ENCODE measurements at regions not wholly inside any gene's neighbourhood (a gene's known extent, or its start where the extent isn't known, plus 50 kb on each side); places are given as distances from the start of the nearest gene placed in this dataset.

DNA sequence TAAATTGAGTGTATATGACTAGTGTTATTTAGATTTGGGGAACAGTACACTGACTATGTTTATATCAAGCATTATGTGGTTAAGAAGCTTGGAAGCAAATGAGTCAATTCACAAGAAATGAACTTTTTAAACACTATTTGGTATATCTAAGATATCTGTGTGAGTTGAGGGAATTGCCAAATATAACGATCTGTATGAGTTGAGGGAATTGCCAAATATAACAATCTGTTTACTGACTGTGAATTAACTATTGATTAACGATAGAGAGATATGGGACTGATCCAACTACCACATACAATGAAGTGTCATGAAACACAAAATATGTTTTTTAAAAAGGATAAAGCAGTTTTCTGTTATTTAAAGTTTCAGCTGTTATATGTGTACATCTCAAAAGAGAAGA is 301.4 kb downstream of the TENT4A start:
- WGBS, 2 donors = 71 to 72% methylated on average over 2 of the region's 2 CpGs
- no peaks in the 10 kb centered on the region for H3K9me3 ChIP-seq
- no peak overlapping the region for H3K4me3 ChIP-seq (replicated peaks in 1 of 3)
- DNase-seq = no peak
- H3K36me3 ChIP-seq = no peaks in the 10 kb centered on the region
- H3K27me3 ChIP-seq = no peaks in the 10 kb centered on the region
- H3K4me1 ChIP-seq = no peaks in the 10 kb centered on the region
- TF ChIP-seq POLR2A (IDR thresholded peaks at IDR 0.05) = no peak
- TF ChIP-seq, protein P1, sequence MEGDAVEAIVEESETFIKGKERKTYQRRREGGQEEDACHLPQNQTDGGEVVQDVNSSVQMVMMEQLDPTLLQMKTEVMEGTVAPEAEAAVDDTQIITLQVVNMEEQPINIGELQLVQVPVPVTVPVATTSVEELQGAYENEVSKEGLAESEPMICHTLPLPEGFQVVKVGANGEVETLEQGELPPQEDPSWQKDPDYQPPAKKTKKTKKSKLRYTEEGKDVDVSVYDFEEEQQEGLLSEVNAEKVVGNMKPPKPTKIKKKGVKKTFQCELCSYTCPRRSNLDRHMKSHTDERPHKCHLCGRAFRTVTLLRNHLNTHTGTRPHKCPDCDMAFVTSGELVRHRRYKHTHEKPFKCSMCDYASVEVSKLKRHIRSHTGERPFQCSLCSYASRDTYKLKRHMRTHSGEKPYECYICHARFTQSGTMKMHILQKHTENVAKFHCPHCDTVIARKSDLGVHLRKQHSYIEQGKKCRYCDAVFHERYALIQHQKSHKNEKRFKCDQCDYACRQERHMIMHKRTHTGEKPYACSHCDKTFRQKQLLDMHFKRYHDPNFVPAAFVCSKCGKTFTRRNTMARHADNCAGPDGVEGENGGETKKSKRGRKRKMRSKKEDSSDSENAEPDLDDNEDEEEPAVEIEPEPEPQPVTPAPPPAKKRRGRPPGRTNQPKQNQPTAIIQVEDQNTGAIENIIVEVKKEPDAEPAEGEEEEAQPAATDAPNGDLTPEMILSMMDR (IDR thresholded peaks at IDR 0.05) = no peak
- intact Hi-C loops (cut with DNase I) = no loop called here
- H3K27ac ChIP-seq = no peak overlapping the region

DNA sequence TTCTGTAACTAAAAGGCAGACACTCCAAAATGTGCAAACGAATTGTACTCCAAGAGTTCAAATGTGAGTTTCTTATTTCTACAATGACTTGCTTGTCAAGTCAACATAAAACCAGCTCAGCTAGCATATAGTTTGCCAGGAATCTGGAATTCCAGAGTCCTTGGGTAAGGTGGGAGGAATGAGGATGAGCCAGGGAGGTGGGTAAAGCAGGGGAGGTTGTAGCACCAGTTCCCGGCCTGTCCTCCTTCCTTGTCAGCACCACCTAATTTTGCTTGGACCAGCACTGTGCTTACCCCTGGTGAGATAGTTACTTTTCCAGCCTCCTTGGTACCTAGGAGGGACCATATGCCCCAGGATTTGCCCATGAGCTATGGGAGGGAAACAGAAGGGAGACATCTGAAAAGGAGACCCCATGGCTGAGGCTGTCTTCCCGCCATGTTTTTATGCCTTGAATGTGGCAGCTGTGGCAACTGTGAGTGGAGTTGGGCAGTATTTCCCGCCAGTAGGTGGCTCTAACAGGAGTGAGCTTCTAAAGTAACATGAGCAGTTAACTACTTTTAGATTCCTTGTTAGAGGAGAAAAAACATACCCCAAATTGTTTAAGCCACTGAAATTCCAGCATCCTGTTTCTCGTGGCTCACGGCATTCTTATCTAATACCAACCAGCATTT is 302.5 kb downstream of the TENT4A start:
- intact Hi-C loops (cut with DNase I) = no loop called here
- 75 to 79% methylated on average over 6 of the region's 6 CpGs for WGBS, 2 donors
- no peaks in the 10 kb centered on the region for H3K9me3 ChIP-seq
- no peak overlapping the region for H3K27ac ChIP-seq
- no peak for DNase-seq
- no peaks in the 10 kb centered on the region for H3K4me1 ChIP-seq
- TF ChIP-seq, protein P1 (IDR thresholded peaks at IDR 0.05) = no peak
- no peak for TF ChIP-seq POLR2A (IDR thresholded peaks at IDR 0.05)
- no peaks in the 10 kb centered on the region for H3K27me3 ChIP-seq
- no peaks in the 10 kb centered on the region for H3K36me3 ChIP-seq
- no peak overlapping the region for H3K4me3 ChIP-seq (replicated peaks in 1 of 3)

- no peaks in the 10 kb centered on the region for H3K36me3 ChIP-seq
- no peaks in the 10 kb centered on the region for H3K27me3 ChIP-seq
- H3K9me3 ChIP-seq = no peaks in the 10 kb centered on the region
- no peak for TF ChIP-seq POLR2A (IDR thresholded peaks at IDR 0.05)
- TF ChIP-seq, protein P1 (IDR thresholded peaks at IDR 0.05) = no peak
- no peaks in the 10 kb centered on the region for H3K4me1 ChIP-seq
- H3K4me3 ChIP-seq (replicated peaks in 1 of 3) = no peak overlapping the region
- intact Hi-C loops (cut with DNase I) = no loop called here
- H3K27ac ChIP-seq = no peak overlapping the region
- no peak for DNase-seq
- 69 to 74% methylated on average over 10 of the region's 10 CpGs for WGBS, 2 donors
Measured at GRCh38 chr5:7016999-7017747, 303.9 kb downstream of the TENT4A start.

DNA sequence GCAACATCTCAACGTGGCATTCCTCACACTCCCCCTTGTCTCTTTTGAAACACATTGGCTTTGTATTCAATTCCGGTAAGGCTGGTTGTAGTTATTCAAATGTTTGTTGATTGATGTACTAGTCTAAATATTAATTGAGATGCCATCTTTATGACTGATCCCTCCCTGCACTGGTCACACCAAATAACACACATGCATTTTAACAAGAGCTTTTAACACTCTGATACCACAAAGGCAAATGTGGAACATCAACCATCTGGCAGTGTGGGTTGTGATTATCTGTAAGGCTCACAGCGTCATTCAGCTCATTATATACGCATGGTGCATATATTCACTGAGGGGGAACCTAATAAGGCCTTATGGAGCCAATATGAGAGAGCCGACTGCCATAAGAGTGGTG is 305.0 kb downstream of the TENT4A start:
- no peak overlapping the region for H3K27ac ChIP-seq
- no peak for DNase-seq
- intact Hi-C loops (cut with DNase I) = no loop called here
- no peaks in the 10 kb centered on the region for H3K9me3 ChIP-seq
- no peaks in the 10 kb centered on the region for H3K36me3 ChIP-seq
- no peaks in the 10 kb centered on the region for H3K4me1 ChIP-seq
- H3K4me3 ChIP-seq (replicated peaks in 1 of 3) = no peak overlapping the region
- TF ChIP-seq, protein P1 (IDR thresholded peaks at IDR 0.05) = no peak
- no peak for TF ChIP-seq POLR2A (IDR thresholded peaks at IDR 0.05)
- no peaks in the 10 kb centered on the region for H3K27me3 ChIP-seq
- WGBS, 2 donors = 78 to 80% methylated on average over 5 of the region's 5 CpGs

GRCh38 chr5:7018601-7019000 is 305.4 kb downstream of the TENT4A start:
- intact Hi-C loops (cut with DNase I) = no loop called here
- TF ChIP-seq POLR2A (IDR thresholded peaks at IDR 0.05) = no peak
- TF ChIP-seq, protein P1 (IDR thresholded peaks at IDR 0.05) = no peak
- H3K9me3 ChIP-seq = no peaks in the 10 kb centered on the region
- H3K27me3 ChIP-seq = no peaks in the 10 kb centered on the region
- no peaks in the 10 kb centered on the region for H3K4me1 ChIP-seq
- no peaks in the 10 kb centered on the region for H3K36me3 ChIP-seq
- no peak overlapping the region for H3K4me3 ChIP-seq (replicated peaks in 1 of 3)
- no peak overlapping the region for H3K27ac ChIP-seq
- DNase-seq = no peak
